ENCODE measurements at regions not wholly inside any gene's neighbourhood (a gene's known extent, or its start where the extent isn't known, plus 50 kb on each side); places are given as distances from the start of the nearest gene placed in this dataset.

DNA sequence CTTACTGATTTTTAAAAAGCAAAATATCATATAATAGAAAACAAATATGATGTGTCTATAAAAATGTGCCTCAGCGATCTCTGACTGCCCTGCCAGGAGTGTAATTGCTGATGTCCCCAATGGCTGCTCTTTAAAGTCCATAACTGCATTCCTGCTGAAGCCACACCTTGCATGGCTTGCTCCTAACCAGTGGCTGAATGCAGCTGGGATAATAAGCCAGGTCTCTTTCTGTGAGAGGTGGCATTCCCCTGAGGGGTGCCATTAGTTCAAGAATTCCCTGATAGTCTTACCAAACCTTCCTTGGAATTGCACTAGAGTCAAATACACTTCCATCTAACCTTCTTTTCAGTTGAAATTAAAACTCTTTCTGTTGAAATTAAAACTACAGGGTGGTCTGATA, 125.8 kb upstream of the ZNF804A start:
- H3K27ac Mint-ChIP-seq = no peak overlapping the region
- POLR2A ChIA-PET = interaction anchor here (0.5 to 0.8 kb wide), 2 partner anchors 87 to 126 kb away, joined by 3 to 4 read pairs; no protein-coding TSS in a partner anchor
- no peak for DNase-seq
- H3K9me3 ChIP-seq (ENCODE audit: control insufficient read depth in 2 of 3, low read length in 3 of 3) = no peaks in the 10 kb centered on the region
- intact Hi-C loops (cut with micrococcal nuclease) = no loop called here
- no peak overlapping the region for H3K27ac ChIP-seq (ENCODE audit: low read depth, low read length)
- no peak overlapping the region for H3K4me3 ChIP-seq (ENCODE audit: low read length)
- H3K4me1 ChIP-seq (ENCODE audit: control insufficient read depth in 2 of 2, insufficient read depth in 2 of 2, low read length in 2 of 2) = no peaks in the 10 kb centered on the region
- H3K27me3 Mint-ChIP-seq = no peaks in the 10 kb centered on the region
- H3K4me3 Mint-ChIP-seq = no peak overlapping the region
- no peak for ATAC-seq
- no peaks in the 10 kb centered on the region for H3K36me3 ChIP-seq (ENCODE audit: control insufficient read depth in 2 of 3, insufficient read depth in 3 of 3, low read length in 3 of 3)
- H3K9me3 Mint-ChIP-seq = peaks cover 0 to 14% (median 0%) of the 10 kb centered on the region in 11 donors
- no peaks in the 10 kb centered on the region for H3K4me1 Mint-ChIP-seq
- H3K36me3 Mint-ChIP-seq = no peaks in the 10 kb centered on the region
- H3K27me3 ChIP-seq (ENCODE audit: control insufficient read depth in 2 of 2, insufficient read depth in 2 of 2, low read length in 2 of 2) = no peaks in the 10 kb centered on the region
- CTCF ChIA-PET = no interaction called here

DNA sequence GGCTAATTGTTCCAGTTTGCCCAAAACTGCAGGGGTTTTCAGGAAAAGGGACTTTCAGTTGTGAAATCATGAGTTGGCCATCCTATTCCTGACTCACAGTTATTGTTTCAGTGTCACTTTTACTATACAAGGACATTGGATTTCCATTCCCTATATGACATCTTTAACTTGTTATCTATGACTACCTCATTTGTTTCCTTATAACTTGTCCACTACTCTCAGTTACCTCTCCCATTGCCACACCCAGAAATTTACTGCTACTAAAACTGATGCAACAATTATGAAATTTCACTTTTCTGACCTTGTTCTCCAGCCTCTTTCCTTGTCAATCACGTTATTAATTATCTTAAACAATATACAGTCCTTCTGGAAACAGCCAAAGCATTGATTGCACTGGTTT, 116.5 kb upstream of the ZNF804A start:
- Histone ChIP-seq H3K4me1 (ENCODE audit: control insufficient read depth in 2 of 2, insufficient read depth in 2 of 2, low read length in 2 of 2) (no peaks in the 10 kb centered on the region), H3K9me3 (ENCODE audit: control insufficient read depth in 2 of 3, low read length in 3 of 3) (no peaks in the 10 kb centered on the region), H3K4me3 (ENCODE audit: low read length) (no peak overlapping the region), H3K36me3 (ENCODE audit: control insufficient read depth in 2 of 3, insufficient read depth in 3 of 3, low read length in 3 of 3) (no peaks in the 10 kb centered on the region), H3K27ac (ENCODE audit: low read depth, low read length) (no peak overlapping the region), H3K27me3 (ENCODE audit: control insufficient read depth in 2 of 2, insufficient read depth in 2 of 2, low read length in 2 of 2) (no peaks in the 10 kb centered on the region)
- no peak for DNase-seq
- H3K4me1 Mint-ChIP-seq = no peaks in the 10 kb centered on the region
- no peaks in the 10 kb centered on the region for H3K27me3 Mint-ChIP-seq
- CTCF ChIA-PET = no interaction called here
- no peak for ATAC-seq
- H3K27ac Mint-ChIP-seq = no peak overlapping the region
- intact Hi-C loops (cut with micrococcal nuclease) = no loop called here
- peaks cover 0 to 9% (median 2%) of the 10 kb centered on the region in 11 donors for H3K9me3 Mint-ChIP-seq
- POLR2A ChIA-PET = no interaction called here
- H3K4me3 Mint-ChIP-seq = no peak overlapping the region
- no peaks in the 10 kb centered on the region for H3K36me3 Mint-ChIP-seq

DNA sequence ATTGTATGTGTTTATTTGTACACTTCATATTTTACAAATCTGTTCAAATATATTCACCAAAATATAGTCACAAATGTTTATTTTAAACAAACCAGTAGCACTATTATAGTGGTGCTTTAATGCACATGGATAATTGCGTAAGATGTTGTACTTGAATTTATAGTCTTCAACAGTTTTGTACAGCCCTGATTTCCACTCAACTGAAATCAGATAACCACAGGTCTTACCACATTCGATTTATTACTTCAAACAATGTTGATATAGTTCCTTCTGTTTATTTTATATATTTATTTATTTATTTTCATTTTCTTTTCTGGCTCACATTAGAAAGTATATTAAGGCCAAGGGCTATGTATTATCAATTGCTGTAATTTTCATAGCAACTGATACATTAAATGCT, 99.4 kb upstream of the ZNF804A start:
- H3K36me3 ChIP-seq (ENCODE audit: control insufficient read depth in 2 of 3, insufficient read depth in 3 of 3, low read length in 3 of 3) = no peaks in the 10 kb centered on the region
- H3K27me3 ChIP-seq (ENCODE audit: control insufficient read depth in 2 of 2, insufficient read depth in 2 of 2, low read length in 2 of 2) = no peaks in the 10 kb centered on the region
- Mint-ChIP-seq H3K27me3 (no peaks in the 10 kb centered on the region), H3K27ac (no peak overlapping the region), H3K4me1 (no peaks in the 10 kb centered on the region), H3K4me3 (no peak overlapping the region), H3K9me3 (peaks cover 0 to 16% (median 0%) of the 10 kb centered on the region in 11 donors), H3K36me3 (no peaks in the 10 kb centered on the region)
- ATAC-seq (no peak), DNase-seq (no peak)
- POLR2A ChIA-PET = no interaction called here
- no peak overlapping the region for H3K4me3 ChIP-seq (ENCODE audit: low read length)
- H3K4me1 ChIP-seq (ENCODE audit: control insufficient read depth in 2 of 2, insufficient read depth in 2 of 2, low read length in 2 of 2) = no peaks in the 10 kb centered on the region
- H3K9me3 ChIP-seq (ENCODE audit: control insufficient read depth in 2 of 3, low read length in 3 of 3) = no peaks in the 10 kb centered on the region
- CTCF ChIA-PET = interaction anchor here (1.3 kb wide), 1 partner anchor 16 kb away, joined by 3 read pairs; no protein-coding TSS in a partner anchor
- intact Hi-C loops (cut with micrococcal nuclease) = no loop called here
- no peak overlapping the region for H3K27ac ChIP-seq (ENCODE audit: low read depth, low read length)

DNA sequence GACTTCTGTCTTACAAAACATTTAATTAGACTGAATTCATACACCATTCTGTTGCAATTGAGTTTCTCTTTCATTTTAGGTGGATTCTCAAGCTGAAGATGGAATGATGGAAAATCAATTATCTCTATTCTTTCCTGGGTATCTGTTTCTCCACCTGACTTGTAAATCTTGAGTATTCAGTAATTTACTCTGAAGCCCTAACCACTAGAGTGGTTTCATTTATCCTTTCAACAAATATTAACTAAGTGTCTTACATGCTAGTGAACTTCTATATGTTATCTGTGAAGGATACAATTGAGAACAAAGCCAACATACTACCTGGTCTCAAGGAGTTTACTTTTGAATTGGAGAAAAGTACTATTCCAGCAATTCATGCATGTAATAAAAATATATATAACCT, 94.1 kb upstream of the ZNF804A start:
- Histone ChIP-seq H3K4me3 (ENCODE audit: low read length) (no peak overlapping the region), H3K27me3 (ENCODE audit: control insufficient read depth in 2 of 2, insufficient read depth in 2 of 2, low read length in 2 of 2) (no peaks in the 10 kb centered on the region), H3K27ac (ENCODE audit: low read depth, low read length) (no peak overlapping the region), H3K36me3 (ENCODE audit: control insufficient read depth in 2 of 3, insufficient read depth in 3 of 3, low read length in 3 of 3) (no peaks in the 10 kb centered on the region), H3K4me1 (ENCODE audit: control insufficient read depth in 2 of 2, insufficient read depth in 2 of 2, low read length in 2 of 2) (no peaks in the 10 kb centered on the region), H3K9me3 (ENCODE audit: control insufficient read depth in 2 of 3, low read length in 3 of 3) (no peaks in the 10 kb centered on the region)
- H3K27me3 Mint-ChIP-seq = no peaks in the 10 kb centered on the region
- DNase-seq = no peak
- ChIA-PET POLR2A (no interaction called here), CTCF (no interaction called here)
- no peaks in the 10 kb centered on the region for H3K4me1 Mint-ChIP-seq
- no peak overlapping the region for H3K27ac Mint-ChIP-seq
- H3K36me3 Mint-ChIP-seq = no peaks in the 10 kb centered on the region
- H3K4me3 Mint-ChIP-seq = no peak overlapping the region
- peaks cover 0 to 2% (median 0%) of the 10 kb centered on the region in 11 donors for H3K9me3 Mint-ChIP-seq
- intact Hi-C loops (cut with micrococcal nuclease) = no loop called here
- ATAC-seq = no peak

DNA sequence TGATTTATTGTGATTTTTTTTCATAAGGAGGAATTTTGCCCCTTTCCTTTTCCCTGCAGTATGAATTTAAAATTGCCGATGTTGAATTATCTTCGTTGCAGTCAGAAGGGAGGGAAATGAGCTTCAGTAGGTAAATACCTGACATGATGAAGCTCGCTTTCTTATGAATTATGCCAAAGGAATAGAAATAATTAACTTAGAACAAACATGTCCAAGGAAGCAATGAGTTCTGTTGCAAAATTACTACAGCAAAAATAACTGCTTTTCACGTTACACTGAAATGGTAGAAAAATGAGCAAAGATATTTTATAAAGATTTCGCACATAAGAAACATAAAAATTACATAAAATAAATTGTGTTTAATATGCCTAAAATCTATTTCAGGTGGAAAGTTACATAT, 91.1 kb upstream of the ZNF804A start:
- Histone ChIP-seq H3K4me3 (ENCODE audit: low read length) (no peak overlapping the region), H3K9me3 (ENCODE audit: control insufficient read depth in 2 of 3, low read length in 3 of 3) (no peaks in the 10 kb centered on the region), H3K4me1 (ENCODE audit: control insufficient read depth in 2 of 2, insufficient read depth in 2 of 2, low read length in 2 of 2) (no peaks in the 10 kb centered on the region), H3K27me3 (ENCODE audit: control insufficient read depth in 2 of 2, insufficient read depth in 2 of 2, low read length in 2 of 2) (no peaks in the 10 kb centered on the region), H3K36me3 (ENCODE audit: control insufficient read depth in 2 of 3, insufficient read depth in 3 of 3, low read length in 3 of 3) (no peaks in the 10 kb centered on the region), H3K27ac (ENCODE audit: low read depth, low read length) (no peak overlapping the region)
- H3K36me3 Mint-ChIP-seq = no peaks in the 10 kb centered on the region
- ChIA-PET CTCF (no interaction called here), POLR2A (no interaction called here)
- no peak overlapping the region for H3K27ac Mint-ChIP-seq
- ATAC-seq (no peak), DNase-seq (no peak)
- intact Hi-C loops (cut with micrococcal nuclease) = no loop called here
- H3K27me3 Mint-ChIP-seq = no peaks in the 10 kb centered on the region
- H3K4me3 Mint-ChIP-seq = no peak overlapping the region
- no peaks in the 10 kb centered on the region for H3K4me1 Mint-ChIP-seq
- peaks cover 0 to 11% (median 0%) of the 10 kb centered on the region in 11 donors for H3K9me3 Mint-ChIP-seq

DNA sequence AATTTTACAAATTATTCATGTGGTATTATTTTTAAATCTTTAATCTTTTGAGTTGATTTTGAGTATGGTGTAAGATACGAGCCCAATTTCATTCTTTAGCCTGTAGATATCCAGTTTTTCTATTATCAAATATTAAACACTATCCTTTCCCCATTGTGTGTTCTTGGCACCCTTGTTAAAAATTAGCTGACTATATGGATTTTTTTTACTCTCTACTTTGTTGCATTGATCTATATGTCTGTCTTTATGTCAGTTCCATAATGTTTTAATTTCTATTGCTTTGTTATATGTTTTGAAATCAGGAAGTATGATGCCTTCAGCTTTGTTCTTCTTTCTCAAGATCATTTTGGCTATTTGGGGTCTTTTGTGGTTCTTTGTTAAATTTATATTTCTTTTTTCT, 80.9 kb upstream of the ZNF804A start:
- Mint-ChIP-seq H3K27me3 (no peaks in the 10 kb centered on the region), H3K36me3 (no peaks in the 10 kb centered on the region), H3K4me1 (no peaks in the 10 kb centered on the region), H3K9me3 (peaks cover 0 to 20% (median 0%) of the 10 kb centered on the region in 11 donors), H3K27ac (no peak overlapping the region), H3K4me3 (no peak overlapping the region)
- Histone ChIP-seq H3K27me3 (ENCODE audit: control insufficient read depth in 2 of 2, insufficient read depth in 2 of 2, low read length in 2 of 2) (no peaks in the 10 kb centered on the region), H3K4me3 (ENCODE audit: low read length) (no peak overlapping the region), H3K36me3 (ENCODE audit: control insufficient read depth in 2 of 3, insufficient read depth in 3 of 3, low read length in 3 of 3) (no peaks in the 10 kb centered on the region), H3K9me3 (ENCODE audit: control insufficient read depth in 2 of 3, low read length in 3 of 3) (no peaks in the 10 kb centered on the region), H3K4me1 (ENCODE audit: control insufficient read depth in 2 of 2, insufficient read depth in 2 of 2, low read length in 2 of 2) (no peaks in the 10 kb centered on the region), H3K27ac (ENCODE audit: low read depth, low read length) (no peak overlapping the region)
- POLR2A ChIA-PET = no interaction called here
- DNase-seq = no peak
- no peak for ATAC-seq
- intact Hi-C loops (cut with micrococcal nuclease) = no loop called here
- CTCF ChIA-PET = no interaction called here

DNA sequence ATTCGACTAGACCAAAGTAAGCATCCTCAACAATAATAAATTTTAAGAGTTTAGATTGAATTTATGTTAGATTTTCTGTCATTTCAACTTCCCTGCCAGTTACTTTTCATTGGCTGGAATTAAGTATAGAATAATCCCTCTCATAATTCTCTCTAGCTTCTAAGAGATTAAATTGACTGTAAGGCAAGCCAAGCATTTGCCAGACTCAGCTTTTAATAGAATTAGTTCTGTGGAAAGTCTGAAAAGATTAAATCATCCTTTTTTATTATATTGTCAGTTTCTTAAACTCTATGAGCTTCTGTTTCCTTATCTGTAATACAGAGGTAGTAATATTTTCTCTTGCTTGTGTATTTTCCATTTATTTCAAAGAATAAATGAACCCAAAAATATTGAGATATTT, 77.9 kb upstream of the ZNF804A start:
- H3K4me1 Mint-ChIP-seq = no peaks in the 10 kb centered on the region
- CTCF ChIA-PET = no interaction called here
- ATAC-seq = no peak
- no peak overlapping the region for H3K4me3 ChIP-seq (ENCODE audit: low read length)
- POLR2A ChIA-PET = no interaction called here
- DNase-seq = no peak
- no peaks in the 10 kb centered on the region for H3K27me3 Mint-ChIP-seq
- H3K4me1 ChIP-seq (ENCODE audit: control insufficient read depth in 2 of 2, insufficient read depth in 2 of 2, low read length in 2 of 2) = no peaks in the 10 kb centered on the region
- no peaks in the 10 kb centered on the region for H3K27me3 ChIP-seq (ENCODE audit: control insufficient read depth in 2 of 2, insufficient read depth in 2 of 2, low read length in 2 of 2)
- H3K36me3 ChIP-seq (ENCODE audit: control insufficient read depth in 2 of 3, insufficient read depth in 3 of 3, low read length in 3 of 3) = no peaks in the 10 kb centered on the region
- peaks cover 0 to 3% (median 0%) of the 10 kb centered on the region in 3 experiments for H3K9me3 ChIP-seq (ENCODE audit: control insufficient read depth in 2 of 3, low read length in 3 of 3)
- H3K36me3 Mint-ChIP-seq = no peaks in the 10 kb centered on the region
- H3K4me3 Mint-ChIP-seq = no peak overlapping the region
- intact Hi-C loops (cut with micrococcal nuclease) = no loop called here
- peaks cover 0 to 13% (median 2%) of the 10 kb centered on the region in 11 donors for H3K9me3 Mint-ChIP-seq
- no peak overlapping the region for H3K27ac ChIP-seq (ENCODE audit: low read depth, low read length)
- no peak overlapping the region for H3K27ac Mint-ChIP-seq

Measured in naive thymus-derived CD4-positive, alpha-beta T cell (primary cell).